ENCODE measurements at regions not wholly inside any gene's neighbourhood (a gene's known extent, or its start where the extent isn't known, plus 50 kb on each side); places are given as distances from the start of the nearest gene placed in this dataset.

GRCh38 chr6:21722510-21722909, 129.0 kb downstream of the SOX4 start:
- TF ChIP-seq CTCF (IDR thresholded peaks at IDR 0.05) (no peak), POLR2A (IDR thresholded peaks at IDR 0.05) (no peak)
